ENCODE measurements at regions not wholly inside any gene's neighbourhood (a gene's known extent, or its start where the extent isn't known, plus 50 kb on each side); places are given as distances from the start of the nearest gene placed in this dataset.

- Histone ChIP-seq H4K20me1 (replicated peaks; ENCODE audit: control insufficient read depth, extremely low read depth, insufficient read depth, low read length) (no peaks in the 10 kb centered on the region), H2AFZ (ENCODE audit: low read depth, low read length) (no peak overlapping the region), H3K79me2 (ENCODE audit: control insufficient read depth, insufficient read depth, low read length) (no peaks in the 10 kb centered on the region), H3K4me2 (ENCODE audit: insufficient read depth, low read length) (no peak overlapping the region), H3K27me3 (ENCODE audit: control insufficient read depth in 2 of 2, insufficient read depth in 2 of 2, low read length in 2 of 2) (no peaks in the 10 kb centered on the region), H3K4me3 (replicated peaks in 1 of 3; ENCODE audit: insufficient read depth in 1 of 3, low read depth in 1 of 3, low read length in 3 of 3) (no peak overlapping the region), H3K36me3 (ENCODE audit: control insufficient read depth in 2 of 2, extremely low read depth in 1 of 2, insufficient read depth in 2 of 2, low read length in 2 of 2) (no peaks in the 10 kb centered on the region), H3K9me1 (replicated peaks; ENCODE audit: control insufficient read depth, extremely low read depth, insufficient read depth, low read length) (no peaks in the 10 kb centered on the region), H3K9me3 (replicated peaks; ENCODE audit: control insufficient read depth, insufficient read depth, low read length) (peaks cover 4% of the 10 kb centered on the region), H3K27ac (ENCODE audit: insufficient read depth, low read depth, low read length) (no peak overlapping the region), H3K9ac (replicated peaks; ENCODE audit: extremely low read depth, insufficient read depth, low read length) (no peak overlapping the region), H3K4me1 (ENCODE audit: control insufficient read depth, extremely low read depth, insufficient read depth, low read length) (no peaks in the 10 kb centered on the region)
- dilution Hi-C loops (cut with MboI; ENCODE audit: extremely low pct_ligation_motif_present, low sequenced_read_pairs), result no loop called here
- FAIRE-seq (no peak), DNase-seq (ENCODE audit: low read depth, low spot score) (no peak)
- POLR2A ChIA-PET, result no interaction called here
- no peak for TF ChIP-seq EZH2 (IDR thresholded peaks at IDR 0.05; ENCODE audit: borderline replicate concordance, low read depth, low read length, severe bottlenecking)
- TF ChIP-seq JUN (IDR thresholded peaks at IDR 0.05; ENCODE audit: borderline replicate concordance, insufficient read depth, insufficient read length, low read depth), result no peak
- no peak for TF ChIP-seq GATA2 (IDR thresholded peaks at IDR 0.05; ENCODE audit: insufficient read depth, insufficient read length, low read depth, low read length)
- TF ChIP-seq POLR2AphosphoS5 (IDR thresholded peaks at IDR 0.05; ENCODE audit: insufficient read depth, low read depth, low read length), result no peak
- no peak for TF ChIP-seq MYC (IDR thresholded peaks at IDR 0.05; ENCODE audit: low read depth, low read length)
- TF ChIP-seq POLR2A (IDR thresholded peaks at IDR 0.05; ENCODE audit: low read depth, low read length), result no peak
- CTCF ChIA-PET, result no interaction called here
- BruUV-seq (replicated peaks), result no TSS peak
- intact Hi-C loops (cut with micrococcal nuclease), result no loop called here
These were observed 542.0 kb downstream of the EPHA3 start for GRCh38 chr3:89649431-89649830.

- no TSS peak for BruUV-seq (replicated peaks)
- Histone ChIP-seq H4K20me1 (replicated peaks; ENCODE audit: control insufficient read depth, extremely low read depth, insufficient read depth, low read length) (no peaks in the 10 kb centered on the region), H3K9ac (replicated peaks; ENCODE audit: extremely low read depth, insufficient read depth, low read length) (no peak overlapping the region), H3K4me1 (ENCODE audit: control insufficient read depth, extremely low read depth, insufficient read depth, low read length) (no peaks in the 10 kb centered on the region), H3K9me3 (replicated peaks; ENCODE audit: control insufficient read depth, insufficient read depth, low read length) (peaks cover 8% of the 10 kb centered on the region), H3K27me3 (ENCODE audit: control insufficient read depth in 2 of 2, insufficient read depth in 2 of 2, low read length in 2 of 2) (no peaks in the 10 kb centered on the region), H3K27ac (ENCODE audit: insufficient read depth, low read depth, low read length) (no peak overlapping the region), H3K36me3 (ENCODE audit: control insufficient read depth in 2 of 2, extremely low read depth in 1 of 2, insufficient read depth in 2 of 2, low read length in 2 of 2) (no peaks in the 10 kb centered on the region), H2AFZ (ENCODE audit: low read depth, low read length) (no peak overlapping the region), H3K79me2 (ENCODE audit: control insufficient read depth, insufficient read depth, low read length) (no peaks in the 10 kb centered on the region), H3K4me2 (ENCODE audit: insufficient read depth, low read length) (no peak overlapping the region), H3K9me1 (replicated peaks; ENCODE audit: control insufficient read depth, extremely low read depth, insufficient read depth, low read length) (no peaks in the 10 kb centered on the region), H3K4me3 (replicated peaks in 1 of 3; ENCODE audit: insufficient read depth in 1 of 3, low read depth in 1 of 3, low read length in 3 of 3) (no peak overlapping the region)
- DNase-seq (ENCODE audit: low read depth, low spot score) (no peak), FAIRE-seq (no peak)
- TF ChIP-seq MYC (IDR thresholded peaks at IDR 0.05; ENCODE audit: low read depth, low read length), result no peak
- no peak for TF ChIP-seq POLR2AphosphoS5 (IDR thresholded peaks at IDR 0.05; ENCODE audit: insufficient read depth, low read depth, low read length)
- no peak for TF ChIP-seq POLR2A (IDR thresholded peaks at IDR 0.05; ENCODE audit: low read depth, low read length)
- no peak for TF ChIP-seq FOS (IDR thresholded peaks at IDR 0.05; ENCODE audit: borderline replicate concordance, insufficient read depth, low read length)
- TF ChIP-seq GATA2 (IDR thresholded peaks at IDR 0.05; ENCODE audit: insufficient read depth, insufficient read length, low read depth, low read length), result no peak
- no peak for TF ChIP-seq JUN (IDR thresholded peaks at IDR 0.05; ENCODE audit: borderline replicate concordance, insufficient read depth, insufficient read length, low read depth)
- TF ChIP-seq EZH2 (IDR thresholded peaks at IDR 0.05; ENCODE audit: borderline replicate concordance, low read depth, low read length, severe bottlenecking), result no peak
- no peak for TF ChIP-seq MAX (IDR thresholded peaks at IDR 0.05; ENCODE audit: insufficient read depth, insufficient read length)
- TF ChIP-seq CTCF (IDR thresholded peaks at IDR 0.05; ENCODE audit: extremely low read depth in 1 of 2, insufficient read depth in 1 of 2, low read depth in 1 of 2, low read length in 2 of 2), result no peak
- intact Hi-C loops (cut with micrococcal nuclease) (no loop called here), dilution Hi-C loops (cut with MboI; ENCODE audit: extremely low pct_ligation_motif_present, low sequenced_read_pairs) (no loop called here)
- POLR2A ChIA-PET, result no interaction called here
- CTCF ChIA-PET, result no interaction called here
These were observed 546.6 kb downstream of the EPHA3 start for GRCh38 chr3:89654031-89654430.

All from endothelial cell of umbilical vein (primary cell).